COLO668 (cell line): ENCODE measurements at regions not wholly inside any gene's neighbourhood (a gene's known extent, or its start where the extent isn't known, plus 50 kb on each side); places are given as distances from the start of the nearest gene placed in this dataset.

Experiments used
- DNase-seq: peaks from one replicate; lab custom pipeline; 2025; ENCODE audit not compliant: unreplicated experiment; lab: John Stamatoyannopoulos, UW

GRCh38 chr14:87073880-87074570 is 919.0 kb downstream of the GALC start:
- no peak for DNase-seq

- no peak for DNase-seq
These were observed 925.4 kb downstream of the GALC start for GRCh38 chr14:87067591-87067990.

- no peak for DNase-seq
These were observed 925.9 kb downstream of the GALC start for GRCh38 chr14:87067061-87067460.

- no peak for DNase-seq
These were observed 926.7 kb downstream of the GALC start for GRCh38 chr14:87066221-87066817.

GRCh38 chr14:87065366-87065765 is 927.6 kb downstream of the GALC start:
- DNase-seq: no peak

GRCh38 chr14:87063181-87063580 is 929.8 kb downstream of the GALC start:
- DNase-seq: no peak

- no peak for DNase-seq
These were observed 932.6 kb downstream of the GALC start for GRCh38 chr14:87060405-87060804.

- DNase-seq: no peak
These were observed 933.7 kb downstream of the GALC start for GRCh38 chr14:87059060-87059839.

GRCh38 chr14:87055007-87055406 is 938.0 kb downstream of the GALC start:
- DNase-seq: no peak

GRCh38 chr14:87052646-87053225 is 940.2 kb downstream of the GALC start:
- no peak for DNase-seq

- DNase-seq: no peak
These were observed 942.6 kb downstream of the GALC start for GRCh38 chr14:87050421-87050820.

- DNase-seq: peak; percentile 70
These were observed 943.0 kb downstream of the GALC start for GRCh38 chr14:87049950-87050349.

GRCh38 chr14:87046960-87047359 is 946.0 kb downstream of the GALC start:
- DNase-seq: no peak

GRCh38 chr14:87045956-87046355 is 947.0 kb downstream of the GALC start:
- DNase-seq: no peak

GRCh38 chr14:87045246-87045645 is 947.7 kb downstream of the GALC start:
- DNase-seq: no peak

GRCh38 chr14:87044807-87045206 is 948.2 kb downstream of the GALC start:
- DNase-seq: no peak

GRCh38 chr14:87043667-87044200 is 949.2 kb downstream of the GALC start:
- DNase-seq: no peak

- no peak for DNase-seq
These were observed 950.6 kb downstream of the GALC start for GRCh38 chr14:87042354-87042753.

GRCh38 chr14:87041290-87042020 is 951.5 kb downstream of the GALC start:
- DNase-seq: no peak

GRCh38 chr14:87034680-87035079 is 958.3 kb downstream of the GALC start:
- DNase-seq: no peak

GRCh38 chr14:87030197-87030596 is 962.8 kb downstream of the GALC start:
- DNase-seq: no peak
